ENCODE measurements at regions not wholly inside any gene's neighbourhood (a gene's known extent, or its start where the extent isn't known, plus 50 kb on each side); places are given as distances from the start of the nearest gene placed in this dataset.
"Not testable (repeated sequence)": the region's sequence is repeated elsewhere in the genome, so short reads cannot be mapped to it uniquely, and the experiment has no call there.

DNA sequence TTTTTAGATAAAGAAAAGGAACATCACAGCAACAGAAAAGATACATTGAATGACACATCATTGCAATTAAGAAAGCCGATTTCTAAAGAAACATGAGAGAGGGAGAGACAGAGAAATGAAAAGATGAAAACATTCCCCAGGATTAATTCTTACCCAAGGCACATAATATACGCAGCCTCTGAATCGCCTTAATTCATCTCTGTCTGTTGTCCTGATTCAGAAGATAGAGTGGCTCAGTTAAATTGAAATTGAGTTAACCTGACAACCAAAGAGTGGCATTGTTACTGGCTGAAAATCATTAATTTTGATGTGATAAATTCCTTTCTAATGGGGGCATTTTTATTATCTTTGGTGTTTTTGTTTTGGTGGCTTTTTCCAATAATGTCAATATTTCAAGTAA, 701.9 kb downstream of the EDEM1 start:
- no peak for DNase-seq

DNA sequence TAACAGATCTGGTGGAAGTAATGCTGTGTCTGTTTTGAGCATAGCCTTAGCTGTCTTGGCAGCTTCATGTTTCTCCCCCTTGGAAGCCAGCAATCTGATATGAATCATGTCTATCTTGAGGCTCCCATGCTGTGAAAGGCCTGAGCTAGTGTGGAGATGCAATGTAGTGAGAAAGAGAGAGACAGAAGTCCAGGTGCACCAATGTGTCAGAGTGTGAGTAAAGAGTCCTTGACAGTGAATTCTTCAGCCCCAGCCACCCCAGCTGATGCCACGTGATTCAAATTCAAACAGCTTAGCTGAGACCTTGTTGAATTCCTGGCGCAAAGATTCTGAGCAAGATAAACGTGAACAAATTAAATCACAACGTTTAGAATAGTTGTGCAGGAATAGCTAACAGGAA, 704.2 kb downstream of the EDEM1 start:
- DNase-seq: no peak

DNA sequence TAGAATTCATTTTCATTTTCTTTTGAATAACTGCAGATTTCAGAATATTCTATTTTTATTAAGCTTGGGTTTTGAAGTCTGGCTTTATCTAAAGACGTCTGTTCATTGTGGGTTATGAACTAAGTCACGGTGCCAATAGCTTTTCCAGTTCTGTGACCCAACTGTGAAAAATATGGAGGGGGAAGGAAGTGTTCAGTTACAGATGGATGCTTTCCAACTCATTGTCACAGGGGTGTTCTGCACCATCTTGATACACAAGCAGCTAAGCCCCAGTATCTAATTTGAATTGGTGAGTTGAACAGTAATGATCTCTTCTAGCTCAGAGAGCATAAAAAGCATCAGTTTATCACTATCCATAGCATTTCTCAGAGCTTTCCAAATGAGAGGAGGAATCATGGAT, 710.6 kb downstream of the EDEM1 start:
- no peak for DNase-seq

DNA sequence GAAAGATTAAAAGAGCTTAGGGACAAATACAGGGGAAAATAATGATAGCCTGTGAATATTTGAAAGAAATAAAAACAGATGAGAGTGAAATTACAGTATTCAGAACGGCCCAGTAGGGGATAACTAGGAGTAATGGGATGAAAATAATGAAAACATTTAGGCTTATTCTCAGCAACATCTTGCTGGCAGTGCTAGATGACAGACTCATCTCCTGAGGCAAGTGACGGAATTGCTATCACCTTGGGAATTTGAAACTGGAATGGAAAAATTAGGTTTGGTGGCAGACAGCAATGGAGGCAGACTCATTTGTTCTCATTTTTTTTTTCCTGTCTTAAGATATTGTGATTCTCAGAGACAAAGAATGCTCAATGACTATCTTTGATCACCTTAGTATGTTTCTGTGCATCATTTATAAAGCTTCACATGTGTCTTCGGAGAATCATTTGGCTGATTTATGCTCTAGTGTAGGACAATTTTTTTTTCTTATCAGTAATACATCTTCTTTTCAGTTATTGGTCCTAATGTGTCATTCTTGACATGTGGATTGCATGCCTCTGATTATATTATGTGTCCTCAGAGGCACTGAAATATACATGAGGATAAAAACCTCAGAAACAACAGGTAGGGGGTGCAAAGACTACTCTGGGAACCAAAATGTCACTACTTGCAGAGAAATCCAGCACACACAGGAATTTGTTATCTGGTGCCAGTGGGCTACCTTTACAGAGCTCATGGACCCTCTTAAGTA, 711.7 kb downstream of the EDEM1 start:
- DNase-seq: no peak

DNA sequence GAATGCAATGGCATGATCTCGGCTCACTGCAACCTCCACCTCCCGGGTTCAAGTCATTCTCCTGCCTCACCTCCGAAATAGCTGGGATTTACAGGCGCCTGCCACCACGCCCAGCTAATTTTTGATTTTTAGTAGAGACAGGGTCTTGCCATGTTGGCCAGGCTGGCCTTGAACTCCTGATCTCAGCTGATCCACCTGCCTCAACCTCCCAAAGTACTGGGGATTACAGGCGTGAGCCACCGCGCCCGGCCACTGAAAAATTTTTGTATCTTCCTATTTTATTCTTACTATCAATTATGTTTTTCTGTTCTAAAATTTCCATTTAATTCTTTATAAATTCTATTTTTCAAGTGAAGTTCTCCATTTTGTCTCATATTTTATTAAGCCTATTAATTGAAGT, 730.4 kb downstream of the EDEM1 start:
- DNase-seq: no peak

DNA sequence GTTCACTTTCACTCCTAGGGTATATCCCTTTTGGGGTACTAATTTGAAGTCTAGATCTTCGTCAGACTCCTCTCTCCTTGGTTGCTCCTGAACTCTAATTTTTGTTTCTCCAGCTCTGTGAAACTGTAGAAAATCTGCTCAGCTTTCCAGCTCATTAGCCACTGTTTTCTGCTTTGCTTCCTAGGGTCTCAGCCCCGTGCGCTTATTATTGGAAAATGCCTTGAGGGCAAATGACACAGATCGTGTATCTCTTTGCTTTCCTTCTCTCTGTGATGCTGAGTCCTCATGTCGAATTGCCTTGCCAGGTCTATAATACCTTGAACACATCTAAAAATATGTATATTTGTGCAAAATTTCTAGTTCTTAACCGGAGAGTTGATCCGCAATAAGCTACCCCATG, 731.1 kb downstream of the EDEM1 start:
- no peak for DNase-seq

DNA sequence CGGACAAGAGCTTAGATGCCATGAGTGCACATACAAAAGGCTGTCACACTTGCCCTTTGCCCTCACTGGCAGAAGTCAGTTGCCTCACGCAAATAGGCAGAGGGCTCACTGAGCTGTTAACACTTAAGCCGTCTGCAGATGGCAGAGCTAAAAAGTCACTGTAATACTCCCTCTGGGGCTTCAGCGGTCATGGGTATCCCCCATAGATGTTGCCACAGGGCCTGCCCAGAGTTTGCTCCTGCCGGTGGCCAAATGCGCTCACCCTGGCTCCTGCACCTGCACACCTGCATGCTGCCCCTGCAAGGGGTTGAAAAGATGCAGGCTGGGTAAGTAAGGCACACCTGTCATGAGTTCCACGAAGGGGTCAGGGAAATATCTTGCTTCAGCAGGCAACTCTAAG, 741.5 kb downstream of the EDEM1 start:
- no peak for DNase-seq

DNA sequence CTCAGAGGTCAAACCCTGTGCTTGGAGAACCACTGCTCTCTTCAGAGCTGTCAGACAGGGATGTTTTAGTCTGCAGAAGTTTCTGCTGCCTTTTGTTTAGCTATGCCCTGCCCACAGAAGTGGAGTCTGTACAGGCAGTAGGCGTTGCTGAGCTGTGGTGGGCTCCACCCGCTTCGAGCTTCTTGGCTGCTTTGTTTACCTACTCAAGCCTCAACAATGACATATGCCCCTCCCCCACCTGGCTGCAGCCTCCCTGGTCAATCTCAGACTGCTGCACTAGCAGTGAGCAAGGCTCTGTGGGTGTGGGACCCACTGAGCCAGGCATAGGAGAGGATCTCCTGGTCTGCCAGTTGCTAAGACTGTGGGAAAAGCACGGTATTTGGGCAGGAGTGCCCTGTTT, 756.6 kb downstream of the EDEM1 start:
- not testable (repeated sequence) for DNase-seq

DNA sequence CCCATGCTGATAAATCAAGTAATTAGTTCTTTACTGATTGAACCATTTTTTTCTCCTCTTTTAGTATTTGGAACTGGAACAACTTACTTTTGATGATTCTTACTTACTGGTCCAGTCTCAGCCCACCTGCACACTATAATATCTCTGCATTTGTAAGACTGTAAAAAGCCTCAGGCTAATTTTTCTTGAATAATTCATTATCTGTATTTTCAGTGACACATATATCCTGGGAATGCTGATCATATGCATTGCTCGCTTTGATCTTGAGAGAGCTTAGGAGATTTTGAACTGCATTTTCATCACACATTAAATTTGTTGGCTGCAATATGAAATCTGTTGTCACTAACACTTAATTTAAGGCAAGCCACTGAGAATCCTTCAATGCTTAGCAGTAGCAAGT, 760.6 kb downstream of the EDEM1 start:
- no peak for DNase-seq

DNA sequence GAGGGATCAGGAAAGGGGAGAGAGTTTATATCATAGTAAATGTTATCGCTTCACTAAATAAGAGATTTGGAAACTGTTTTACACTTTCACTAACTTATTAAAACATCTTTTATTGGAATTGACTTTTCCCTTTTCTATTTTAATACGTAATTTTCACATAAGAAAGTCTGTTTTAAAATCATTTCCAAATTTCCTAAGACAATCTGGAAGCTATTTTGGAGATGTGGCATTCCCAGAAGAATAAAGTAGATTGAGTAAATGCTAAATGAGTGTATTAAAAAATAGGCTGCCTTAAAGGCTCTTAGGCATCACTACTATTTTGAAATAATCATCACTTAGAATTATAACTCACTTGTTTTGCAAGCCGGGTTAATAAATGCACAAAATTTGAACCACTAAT, 763.5 kb downstream of the EDEM1 start:
- DNase-seq: no peak

DNA sequence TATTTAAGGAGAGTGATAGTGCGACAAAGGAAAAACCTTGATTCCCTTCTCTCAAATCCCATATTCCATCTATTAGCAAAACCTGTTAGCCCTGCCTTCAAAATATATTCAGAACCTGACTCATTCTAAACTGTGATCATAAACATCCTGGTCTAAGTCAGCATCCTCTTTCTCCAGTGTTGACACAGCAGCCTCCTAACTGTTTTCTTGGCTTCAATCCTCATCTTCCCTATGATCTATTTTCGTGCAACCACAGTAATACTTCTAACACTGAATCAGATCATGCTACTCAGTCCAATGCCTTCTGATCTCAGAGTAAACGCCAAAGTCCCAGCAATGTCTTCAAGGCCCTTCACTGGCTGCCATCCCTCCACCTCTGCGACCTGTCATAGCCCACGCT, 785.1 kb downstream of the EDEM1 start:
- DNase-seq: no peak

DNA sequence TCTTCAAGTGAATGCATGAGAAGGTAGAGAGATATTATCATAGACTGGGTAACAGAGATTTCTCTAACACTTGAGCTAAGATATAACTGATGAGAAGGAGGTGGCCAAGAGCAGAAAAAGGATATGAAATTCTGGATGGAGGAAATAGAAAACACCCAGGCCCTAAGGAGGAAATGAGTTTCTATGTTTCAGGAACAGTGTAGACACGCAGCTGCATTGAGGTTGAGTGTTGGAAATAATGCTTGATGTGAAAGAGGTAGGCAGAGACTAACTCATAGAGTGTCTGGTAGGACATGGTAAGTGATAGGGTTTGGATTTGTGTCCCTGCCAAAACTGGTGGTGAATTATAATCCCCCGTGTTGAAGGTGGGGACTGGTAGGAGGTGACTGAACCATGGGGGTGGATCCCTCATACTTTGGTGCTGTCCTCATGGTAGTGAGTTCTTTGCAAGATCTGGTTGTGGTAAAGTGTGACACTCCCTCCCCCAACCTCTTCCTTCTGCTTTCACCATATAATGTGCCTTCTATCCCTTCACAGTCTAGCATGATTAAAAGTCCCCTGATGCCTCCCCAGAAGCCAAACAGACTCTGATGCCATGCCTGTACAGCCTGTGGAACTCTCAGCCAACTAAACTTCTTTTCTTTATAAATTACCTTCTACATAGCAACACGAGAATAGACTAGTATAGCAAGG, 787.3 kb downstream of the EDEM1 start:
- DNase-seq: no peak

DNA sequence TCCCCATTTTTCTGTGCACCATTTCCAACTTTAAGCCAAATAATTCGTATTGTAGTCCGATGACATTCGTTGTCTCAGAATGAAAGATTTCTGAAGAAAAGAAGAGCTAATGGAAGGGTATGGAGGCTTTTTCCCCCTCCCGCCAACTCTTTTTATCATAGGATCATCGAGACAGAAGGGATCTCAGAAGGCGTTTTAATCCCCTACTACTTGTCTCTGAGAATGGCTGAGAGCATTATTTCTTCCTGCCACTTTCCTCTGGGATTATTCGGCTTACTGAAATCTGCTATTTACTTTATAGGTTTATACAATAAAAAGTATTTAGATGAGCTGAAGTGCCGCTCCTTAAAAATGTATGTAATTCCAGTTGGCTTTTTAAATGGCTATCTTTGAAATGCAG, 789.8 kb downstream of the EDEM1 start:
- no peak for DNase-seq

DNA sequence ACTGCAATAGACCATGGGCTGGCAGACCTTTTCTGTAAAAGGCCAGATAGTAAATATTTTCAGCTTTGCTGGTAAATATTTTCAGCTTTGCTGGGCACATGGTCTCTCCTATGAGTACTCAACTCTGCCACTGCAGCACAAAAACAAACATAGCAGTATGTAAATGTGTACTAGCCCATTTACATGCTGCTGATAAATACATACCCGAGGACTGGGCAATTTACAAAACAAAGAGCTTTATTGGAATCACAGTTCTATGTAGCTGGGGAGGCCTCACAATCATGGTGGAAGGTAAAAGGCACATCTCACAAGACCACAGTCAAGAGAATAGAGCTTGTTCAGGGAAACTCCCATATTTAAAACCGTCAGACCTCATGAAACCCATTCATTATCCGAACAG, 793.0 kb downstream of the EDEM1 start:
- no peak for DNase-seq

DNA sequence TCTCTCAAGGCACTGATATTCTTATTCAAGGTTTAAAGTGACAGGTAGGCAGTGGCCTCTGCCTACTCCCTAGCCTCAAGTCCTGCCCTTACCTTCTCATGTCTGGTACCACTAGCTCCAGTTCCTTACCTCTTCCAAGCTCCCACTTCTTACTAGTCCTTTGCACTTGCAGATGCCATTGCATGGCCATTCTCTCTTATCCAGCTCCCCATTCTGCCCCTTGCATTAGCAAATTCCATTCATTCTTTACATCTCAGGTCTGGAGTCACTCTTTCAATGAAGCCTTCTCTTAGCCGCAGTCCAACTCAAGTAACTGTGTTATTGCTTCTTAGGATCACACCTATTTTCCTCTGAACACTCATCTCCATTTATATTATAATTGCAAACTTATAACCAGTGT, 807.1 kb downstream of the EDEM1 start:
- DNase-seq: no peak

DNA sequence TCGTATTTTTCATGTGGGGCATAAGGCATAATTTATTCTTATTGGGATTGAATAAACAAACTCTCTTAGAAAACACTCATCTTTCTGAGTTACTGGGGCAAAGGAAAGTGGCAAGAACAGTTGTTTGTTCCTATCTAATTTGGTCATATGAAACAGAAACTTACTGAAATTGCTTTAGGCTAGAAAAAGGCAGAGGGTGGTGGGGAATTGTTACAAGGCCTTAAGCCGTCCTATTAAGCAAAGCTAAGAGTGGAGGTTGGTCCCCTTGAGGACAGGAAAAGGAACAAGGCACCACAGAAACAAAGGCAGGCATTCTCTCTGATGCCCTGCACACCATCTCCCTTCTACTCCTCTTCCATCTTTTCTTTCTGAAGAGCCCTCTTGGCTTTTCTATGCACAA, 830.9 kb downstream of the EDEM1 start:
- no peak for DNase-seq

DNA sequence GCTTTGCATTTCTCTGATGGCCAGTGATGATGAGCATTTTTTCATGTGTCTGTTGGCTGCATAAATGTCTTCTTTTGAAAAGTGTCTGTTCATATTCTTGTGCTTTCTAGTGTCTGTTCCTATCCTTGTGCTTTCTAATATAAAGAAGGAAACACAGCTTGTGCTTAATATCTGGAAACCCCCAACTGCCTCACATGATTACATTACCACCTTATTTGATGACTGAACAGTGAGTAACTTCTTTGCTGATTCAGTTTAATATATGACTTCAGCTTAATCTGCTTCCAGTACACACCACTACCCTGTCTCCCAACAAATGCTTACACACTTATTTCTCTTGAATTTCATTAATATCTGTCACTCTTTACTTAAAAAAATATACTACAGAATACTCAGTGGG, 835.1 kb downstream of the EDEM1 start:
- no peak for DNase-seq

DNA sequence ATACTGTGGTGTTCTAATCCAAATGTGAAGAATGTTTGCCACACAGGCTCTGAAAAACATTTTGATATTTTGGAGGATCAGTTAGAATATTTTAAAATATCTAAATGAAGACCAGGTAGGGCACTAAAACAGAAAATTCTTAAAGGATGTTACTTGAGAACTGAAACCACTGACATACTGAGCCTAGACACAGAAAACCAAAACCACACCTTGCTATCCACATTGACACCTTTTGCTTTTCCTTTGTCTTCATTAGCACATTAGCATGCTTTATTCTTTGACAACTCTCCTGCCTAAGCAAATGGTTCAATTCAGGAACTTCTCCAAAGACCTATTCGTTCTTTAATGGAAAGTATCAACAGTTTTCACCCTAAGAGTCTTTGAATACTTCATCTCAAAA, 835.9 kb upstream of the GRM7 start:
- no peak for DNase-seq

DNA sequence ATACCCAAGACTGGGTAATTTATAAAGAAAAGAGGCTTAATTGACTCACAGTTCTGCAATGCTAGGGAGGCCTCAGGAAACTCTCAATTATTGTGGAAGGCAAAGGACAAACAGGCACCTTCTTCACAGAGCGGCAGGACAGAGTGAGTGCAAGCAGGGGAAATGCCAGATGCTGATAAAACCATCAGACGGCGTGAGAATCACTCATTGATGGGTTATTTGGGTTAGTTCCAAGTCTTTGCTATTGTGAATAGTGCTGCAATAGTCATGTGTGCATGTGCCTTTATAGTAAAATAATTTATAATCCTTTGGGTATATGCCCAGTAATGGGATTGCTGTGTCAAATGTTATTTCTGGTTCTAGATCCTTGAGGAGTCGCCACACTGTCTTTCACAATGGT, 830.3 kb upstream of the GRM7 start:
- not testable (repeated sequence) for DNase-seq

DNA sequence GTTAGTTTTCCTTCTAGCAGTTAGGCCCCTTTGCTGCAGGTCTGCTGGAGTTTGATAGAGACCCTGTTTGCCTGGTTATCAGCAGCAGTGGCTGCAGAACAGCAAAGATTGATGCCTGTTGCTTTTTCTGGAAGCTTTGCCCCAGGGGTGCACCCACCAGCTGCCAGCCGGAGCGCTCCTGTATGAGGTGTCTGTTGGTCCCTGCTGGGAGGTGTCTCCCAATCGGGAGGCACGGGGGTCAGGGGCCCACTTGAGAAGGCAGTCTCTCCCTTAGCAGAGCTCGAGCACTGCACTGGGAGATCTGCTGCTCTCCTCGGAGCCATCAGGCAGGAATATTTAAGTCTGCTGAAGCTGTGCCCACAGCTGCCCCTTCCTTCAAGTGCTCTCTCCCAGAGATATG, 825.3 kb upstream of the GRM7 start:
- DNase-seq: no peak

DNA sequence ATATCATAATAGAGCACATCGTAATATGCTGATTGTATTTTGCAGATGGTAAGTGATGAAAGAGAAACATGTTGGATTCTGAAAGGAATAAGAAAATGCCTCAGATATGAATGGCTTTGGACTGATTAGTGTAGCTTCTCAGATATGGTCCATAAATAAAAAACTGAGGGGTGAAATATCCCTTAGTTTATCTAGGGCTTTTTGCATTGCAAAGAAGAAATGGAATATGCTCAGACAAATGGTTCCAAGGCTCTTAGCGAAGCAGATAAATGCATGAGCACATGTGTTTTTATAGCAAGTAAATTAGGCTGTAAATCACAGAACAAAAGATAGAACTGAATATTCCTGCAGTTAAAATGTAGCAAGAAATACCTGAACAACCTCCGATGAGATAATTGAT, 820.9 kb upstream of the GRM7 start:
- no peak for DNase-seq

DNA sequence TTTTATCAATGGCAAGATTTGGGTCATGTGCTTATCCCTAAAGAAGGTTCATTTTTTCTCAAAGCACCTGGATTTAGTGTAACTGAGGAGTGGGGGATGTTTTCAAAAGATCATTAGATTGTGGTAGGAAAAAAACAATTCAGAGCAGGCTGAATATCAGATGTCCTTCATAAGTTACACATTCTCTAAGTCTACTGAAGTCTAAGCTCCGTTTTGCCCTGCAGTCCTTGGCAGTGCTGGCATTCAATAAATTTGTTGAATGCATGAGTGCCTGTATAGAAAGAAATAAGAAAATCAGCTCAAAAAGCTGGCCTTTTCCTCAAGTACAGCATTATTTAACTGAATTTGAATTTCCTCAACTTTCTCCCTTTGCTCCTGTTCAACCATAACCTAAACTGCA, 819.0 kb upstream of the GRM7 start:
- no peak for DNase-seq

DNA sequence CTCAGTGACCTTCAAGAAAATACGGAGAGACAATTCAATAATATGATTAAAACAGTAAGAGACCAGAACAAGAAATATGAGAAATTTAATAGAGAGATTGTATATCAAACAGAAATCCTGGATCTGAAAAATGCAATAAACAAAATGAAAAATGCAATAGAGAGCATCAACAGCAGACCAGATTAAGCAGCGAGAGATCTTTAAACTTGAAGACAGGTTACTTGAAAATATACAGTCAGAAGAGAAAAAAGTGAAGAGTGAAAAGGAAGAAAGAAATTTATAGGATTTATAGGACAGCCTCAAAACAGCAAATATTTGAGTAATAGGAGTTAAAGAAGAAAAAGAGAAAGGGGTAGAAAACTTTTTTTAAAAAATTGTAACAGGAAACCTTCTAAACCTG, 813.9 kb upstream of the GRM7 start:
- DNase-seq: no peak

DNA sequence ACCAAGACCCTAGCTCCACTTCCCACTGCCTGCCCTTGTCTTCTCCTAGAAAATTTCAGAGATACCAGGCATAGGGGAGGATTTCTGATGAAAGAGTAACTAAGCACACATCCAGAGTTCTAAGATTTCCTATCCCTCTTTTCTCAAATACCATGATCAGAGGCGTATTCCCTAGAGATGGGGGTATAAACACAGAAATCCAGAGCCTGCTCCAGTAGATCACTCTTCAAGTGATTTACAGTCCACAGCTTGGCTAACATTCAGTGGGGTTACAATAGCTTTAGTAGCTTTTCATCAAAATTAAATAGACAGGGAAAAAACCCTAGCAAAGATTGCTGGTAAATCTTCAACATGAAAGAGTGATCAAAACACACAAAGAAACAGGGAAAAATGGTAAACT, 800.7 kb upstream of the GRM7 start:
- no peak for DNase-seq

Measured in NCI-H2081 treated with DMSO at 0.1 percent for 48 hours (cell line).